ENCODE measurements at regions not wholly inside any gene's neighbourhood (a gene's known extent, or its start where the extent isn't known, plus 50 kb on each side); places are given as distances from the start of the nearest gene placed in this dataset.
"Not testable (repeated sequence)": the region's sequence is repeated elsewhere in the genome, so short reads cannot be mapped to it uniquely, and the experiment has no call there.

- no peak for DNase-seq
Measured at GRCh38 chr13:63463782-63464610, 2048.3 kb upstream of the PCDH20 start.

- no peak for DNase-seq
Measured at GRCh38 chr13:63460462-63461090, 2044.9 kb upstream of the PCDH20 start.

- DNase-seq, result no peak
Measured at GRCh38 chr13:63457186-63457585, 2041.5 kb upstream of the PCDH20 start.

- DNase-seq, result no peak
Measured at GRCh38 chr13:63455938-63456337, 2040.3 kb upstream of the PCDH20 start.

- no peak for DNase-seq
Measured at GRCh38 chr13:63449550-63449949, 2033.9 kb upstream of the PCDH20 start.

GRCh38 chr13:63448692-63449091 lies 2033.0 kb upstream of the PCDH20 start:
- no peak for DNase-seq

- no peak for DNase-seq
Measured at GRCh38 chr13:63446329-63446728, 2030.7 kb upstream of the PCDH20 start.

- DNase-seq, result not testable (repeated sequence)
Measured at GRCh38 chr13:63444225-63444624, 2028.6 kb upstream of the PCDH20 start.

- no peak for DNase-seq
Measured at GRCh38 chr13:63438951-63439350, 2023.3 kb upstream of the PCDH20 start.

- no peak for DNase-seq
Measured at GRCh38 chr13:63436325-63436668, 2020.6 kb upstream of the PCDH20 start.

GRCh38 chr13:63435667-63436324 lies 2020.1 kb upstream of the PCDH20 start:
- no peak for DNase-seq

GRCh38 chr13:63433546-63434150 lies 2018.0 kb upstream of the PCDH20 start:
- DNase-seq, result no peak

GRCh38 chr13:63427170-63427569 lies 2011.5 kb upstream of the PCDH20 start:
- no peak for DNase-seq

- no peak for DNase-seq
Measured at GRCh38 chr13:63425131-63425530, 2009.5 kb upstream of the PCDH20 start.

GRCh38 chr13:63421123-63421522 lies 2005.5 kb upstream of the PCDH20 start:
- DNase-seq, result no peak

GRCh38 chr13:63420685-63421084 lies 2005.0 kb upstream of the PCDH20 start:
- DNase-seq, result no peak

GRCh38 chr13:63414247-63414646 lies 1998.6 kb upstream of the PCDH20 start:
- DNase-seq, result no peak

GRCh38 chr13:63409791-63410351 lies 1994.2 kb upstream of the PCDH20 start:
- DNase-seq, result no peak

GRCh38 chr13:63408331-63409189 lies 1992.9 kb upstream of the PCDH20 start:
- no peak for DNase-seq

GRCh38 chr13:63403733-63404132 lies 1988.1 kb upstream of the PCDH20 start:
- no peak for DNase-seq

GRCh38 chr13:63396746-63397145 lies 1981.1 kb upstream of the PCDH20 start:
- DNase-seq, result no peak

All from amygdala (tissue), 56 donors.